A172 (cell line): ENCODE measurements at regions not wholly inside any gene's neighbourhood (a gene's known extent, or its start where the extent isn't known, plus 50 kb on each side); places are given as distances from the start of the nearest gene placed in this dataset.

ENCODE experiments used
- DNase-seq: peaks from one replicate; pipeline ENCODE4 v3.0.0-alpha.2; 2015; ENCODE audit warnings: low spot score

DNA sequence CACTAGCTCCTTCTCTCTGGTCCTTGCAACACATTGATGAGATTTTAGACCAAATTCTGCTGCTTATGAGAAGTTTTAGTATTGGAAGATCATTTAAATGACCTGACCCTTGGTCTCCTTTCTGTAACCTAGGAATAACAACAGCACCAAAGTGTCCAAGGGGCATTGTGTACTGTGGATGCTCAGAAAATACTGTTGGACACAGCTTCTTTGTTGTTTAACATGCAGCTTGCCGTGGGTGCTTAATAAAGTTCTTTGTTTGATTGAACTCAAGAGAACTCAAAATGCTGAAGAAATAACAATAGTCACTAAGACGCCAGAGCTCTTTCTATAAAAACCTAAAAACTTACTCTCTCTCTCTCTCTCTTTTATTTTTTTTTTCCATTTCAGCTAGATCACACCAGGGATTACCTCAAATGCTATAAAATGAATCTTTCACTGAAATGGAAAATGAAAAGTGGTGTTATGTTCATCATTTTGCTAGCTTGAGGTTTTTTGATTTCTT lies 548.9 kb upstream of the CDH8 start:
- DNase-seq, result no peak

DNA sequence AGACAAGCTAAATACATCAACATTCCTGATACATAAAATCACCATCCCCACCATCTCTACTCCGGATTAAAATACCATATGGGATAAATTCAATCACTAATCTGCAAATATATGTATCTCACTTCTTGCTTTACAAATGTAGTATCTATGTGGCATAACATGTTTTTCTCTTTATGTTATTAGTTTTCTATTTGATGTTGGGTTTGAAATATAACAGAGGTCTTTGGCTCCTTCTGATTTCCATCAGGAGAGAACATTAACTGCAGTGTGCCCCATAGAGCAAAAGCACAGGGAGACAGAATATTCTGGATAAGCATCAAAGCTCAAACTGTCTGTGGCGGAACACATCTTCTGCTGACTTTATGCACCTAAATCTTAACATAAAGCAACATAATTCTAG lies 547.2 kb upstream of the CDH8 start:
- no peak for DNase-seq

DNA sequence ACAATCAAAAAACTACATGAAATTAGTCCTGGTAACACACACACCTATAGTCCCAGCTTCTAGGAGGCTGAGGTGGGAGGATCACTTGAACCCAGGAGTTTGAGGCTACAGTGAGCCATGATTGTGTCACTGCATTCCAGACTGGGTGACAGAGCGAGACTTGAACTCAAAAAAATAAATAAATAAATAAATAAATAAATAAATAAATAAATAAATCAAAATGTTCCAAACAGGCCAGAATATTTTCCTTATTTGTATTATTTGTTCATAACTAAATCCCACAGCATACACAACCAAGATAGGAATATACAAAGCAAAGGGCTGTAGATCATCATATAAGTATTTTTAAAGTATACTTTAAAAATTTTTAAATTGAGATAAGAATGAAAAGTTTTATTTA lies 537.2 kb upstream of the CDH8 start:
- DNase-seq, result no peak

DNA sequence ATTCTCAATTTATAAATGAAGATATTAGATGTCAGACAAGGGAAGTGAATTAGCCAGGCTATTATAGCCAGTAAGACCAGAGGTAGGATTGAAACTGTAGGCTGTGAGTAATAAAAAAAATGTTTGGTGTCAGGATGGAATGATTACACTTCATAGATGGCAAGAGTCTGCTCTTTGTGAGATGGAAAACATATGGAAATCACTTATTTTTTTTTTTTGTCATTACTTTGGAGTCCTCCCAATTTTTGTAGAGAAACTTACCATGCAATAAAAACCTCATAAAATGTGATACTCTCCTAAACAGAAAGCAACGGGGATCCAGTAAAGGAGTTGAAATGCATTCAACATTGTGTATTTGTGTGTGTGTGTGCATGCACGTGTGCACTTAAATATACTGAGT lies 532.7 kb upstream of the CDH8 start:
- no peak for DNase-seq

DNA sequence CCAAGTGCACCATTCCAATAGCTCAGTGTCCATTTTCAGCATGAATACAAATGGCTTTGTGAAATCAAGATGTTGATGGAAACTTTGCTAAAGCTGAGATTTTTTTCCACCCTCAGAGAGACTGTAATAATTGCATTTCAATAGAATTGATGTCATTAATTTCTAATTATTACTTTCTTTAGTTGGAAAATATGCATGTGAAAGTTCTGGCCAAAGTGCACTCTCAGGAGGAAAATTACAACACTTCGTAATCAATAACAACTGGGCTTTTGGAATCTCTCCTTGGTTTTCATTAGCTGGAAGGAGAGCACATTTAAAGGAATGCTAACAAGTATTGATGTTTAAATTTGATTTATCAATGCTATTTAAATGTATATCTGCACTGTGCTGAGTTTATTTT lies 529.5 kb upstream of the CDH8 start:
- no peak for DNase-seq

DNA sequence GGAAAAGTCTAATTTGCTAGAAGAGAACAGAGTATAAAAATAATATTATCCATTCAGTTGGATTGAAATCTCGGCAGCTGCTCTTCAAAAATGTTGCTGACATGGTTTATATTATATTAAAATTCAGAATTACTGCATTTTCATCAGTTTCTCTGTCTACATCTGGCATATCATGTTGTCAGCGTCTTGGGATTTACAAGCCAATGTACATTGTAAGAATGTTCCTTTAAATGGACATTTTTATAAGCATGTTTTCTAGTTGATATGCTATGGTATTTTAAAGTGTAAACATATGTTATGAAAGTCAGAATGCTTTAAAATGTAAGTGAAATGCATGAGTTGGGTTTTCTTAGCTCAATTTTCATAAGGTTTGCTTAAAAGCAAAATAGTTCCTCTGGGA lies 528.1 kb upstream of the CDH8 start:
- DNase-seq, result no peak

DNA sequence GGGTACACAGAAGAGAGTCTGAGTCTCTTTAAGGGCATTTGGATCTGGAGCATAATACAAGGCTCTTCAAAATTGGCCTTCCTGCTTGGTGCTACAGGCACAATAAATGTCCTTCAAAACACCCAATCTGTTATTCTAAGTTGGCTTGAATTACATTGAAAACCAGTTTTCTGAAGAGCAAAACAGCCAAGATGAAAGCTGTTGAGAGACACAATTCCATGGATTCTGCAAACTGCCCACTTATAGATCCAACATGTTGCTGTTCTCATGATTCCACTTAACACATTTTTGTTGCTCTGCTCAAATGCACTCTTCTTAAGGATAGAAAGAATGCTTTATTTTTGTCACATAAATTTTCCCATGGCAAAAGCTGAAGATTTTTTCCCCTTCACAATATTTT lies 525.9 kb upstream of the CDH8 start:
- DNase-seq, result no peak

DNA sequence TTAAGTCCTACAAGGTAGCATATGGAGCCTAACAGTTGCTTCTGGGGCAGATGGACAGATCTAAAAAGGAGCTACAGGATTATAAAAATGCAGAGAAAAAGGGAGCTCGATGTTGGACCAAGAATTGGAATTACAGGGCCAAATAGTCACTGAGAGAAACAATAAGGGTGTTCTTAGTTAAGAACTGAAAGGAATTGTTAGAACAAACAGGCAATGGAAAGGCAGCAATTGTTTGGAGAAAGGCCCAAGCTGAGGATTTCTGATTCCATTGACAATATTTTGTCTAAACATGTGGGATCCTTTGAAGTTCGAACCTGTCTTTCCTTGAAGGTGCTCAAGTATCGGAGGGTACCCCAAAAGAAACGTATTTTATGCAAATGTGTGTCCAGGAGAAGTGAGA lies 513.6 kb upstream of the CDH8 start:
- no peak for DNase-seq

DNA sequence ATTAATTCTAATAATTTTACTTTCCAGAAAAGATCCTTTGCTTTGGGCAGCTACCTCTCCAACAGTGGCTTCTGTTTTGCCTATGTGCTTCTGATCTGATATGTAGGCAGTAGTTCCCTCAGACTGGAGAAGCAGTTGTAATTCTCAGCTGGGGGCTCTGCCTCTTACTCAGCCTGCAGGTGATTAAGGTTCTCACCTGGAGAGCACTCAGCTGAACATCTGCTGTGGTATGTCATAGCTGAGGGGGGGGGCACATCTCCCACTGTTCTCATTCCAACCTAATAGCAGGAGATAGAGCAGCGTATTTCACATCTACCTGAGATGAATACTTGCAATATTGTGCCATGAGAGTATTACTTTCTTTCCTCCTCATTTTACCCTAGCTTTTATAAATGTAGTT lies 511.9 kb upstream of the CDH8 start:
- no peak for DNase-seq

DNA sequence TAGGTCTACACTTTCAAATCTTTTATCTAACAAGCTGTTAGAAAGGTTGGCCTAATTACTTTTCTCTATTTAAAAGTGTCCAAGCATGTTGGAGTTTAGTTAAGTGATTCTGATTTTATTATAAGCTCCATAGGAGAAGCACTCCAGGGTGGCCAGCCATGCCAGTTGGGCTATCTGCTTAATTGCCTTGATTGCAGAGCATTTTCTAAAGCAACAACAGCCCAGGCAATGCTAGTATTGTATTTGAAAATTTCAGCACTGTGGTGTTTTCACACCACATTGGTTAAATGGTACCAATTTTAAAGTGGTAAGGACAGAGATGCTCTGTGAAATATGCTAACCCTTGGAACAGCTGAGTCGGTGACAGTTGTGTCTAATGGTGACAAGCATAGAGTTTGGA lies 510.5 kb upstream of the CDH8 start:
- no peak for DNase-seq

DNA sequence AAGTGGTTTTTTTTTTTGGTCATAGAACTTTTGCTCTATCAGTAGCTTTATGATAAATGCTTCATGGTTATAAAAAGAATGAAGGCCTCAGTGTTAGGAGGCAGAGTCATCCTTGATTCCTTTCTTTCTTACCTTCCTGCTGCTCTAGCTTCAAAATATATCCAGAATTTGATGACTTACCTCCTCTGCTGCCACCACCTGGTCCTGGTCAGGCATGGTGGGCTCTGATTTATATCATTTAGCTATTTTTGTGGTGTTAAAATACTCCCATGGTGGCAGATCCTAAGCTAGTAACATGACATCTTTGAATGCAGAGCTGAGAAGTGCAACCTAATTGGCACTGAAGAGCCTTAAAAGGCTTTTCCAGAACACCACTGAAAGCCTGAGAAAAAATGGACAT lies 508.8 kb upstream of the CDH8 start:
- no peak for DNase-seq

DNA sequence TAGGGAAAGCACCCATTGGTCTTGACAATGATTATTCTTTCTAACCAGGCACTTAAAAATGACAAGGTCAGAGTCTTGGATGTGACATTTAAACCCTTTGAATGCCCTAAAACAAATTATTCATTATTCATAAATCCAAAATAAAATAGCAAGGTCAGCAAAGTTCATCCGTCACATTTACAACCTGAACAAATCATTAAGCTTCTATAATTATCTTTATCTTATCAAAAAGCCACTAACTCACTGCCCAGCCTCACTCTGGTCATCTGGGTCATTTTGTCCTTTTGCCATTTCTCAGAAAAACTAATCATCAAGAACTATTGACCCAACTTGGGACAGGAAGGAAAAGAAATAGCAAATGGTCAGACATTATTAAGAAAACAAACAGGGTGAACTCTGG lies 507.3 kb upstream of the CDH8 start:
- no peak for DNase-seq

DNA sequence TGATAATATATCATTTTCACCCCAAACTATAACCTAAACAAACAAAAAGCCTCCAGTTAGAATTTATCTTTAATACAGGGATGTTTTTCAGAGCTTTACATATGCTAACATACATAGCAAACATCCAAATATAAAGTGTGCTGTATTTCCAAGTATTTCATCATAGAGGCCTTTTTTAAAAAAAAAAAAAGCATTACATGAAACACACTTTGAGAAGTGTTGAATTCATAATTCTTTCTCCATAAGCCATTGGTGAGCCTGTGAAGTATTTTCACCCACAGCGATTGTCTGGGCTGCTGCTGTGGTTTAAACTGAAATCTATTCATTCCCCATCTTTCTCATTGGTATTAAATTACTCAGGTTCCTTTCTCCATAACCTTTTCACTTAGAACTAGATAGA lies 503.4 kb upstream of the CDH8 start:
- no peak for DNase-seq

DNA sequence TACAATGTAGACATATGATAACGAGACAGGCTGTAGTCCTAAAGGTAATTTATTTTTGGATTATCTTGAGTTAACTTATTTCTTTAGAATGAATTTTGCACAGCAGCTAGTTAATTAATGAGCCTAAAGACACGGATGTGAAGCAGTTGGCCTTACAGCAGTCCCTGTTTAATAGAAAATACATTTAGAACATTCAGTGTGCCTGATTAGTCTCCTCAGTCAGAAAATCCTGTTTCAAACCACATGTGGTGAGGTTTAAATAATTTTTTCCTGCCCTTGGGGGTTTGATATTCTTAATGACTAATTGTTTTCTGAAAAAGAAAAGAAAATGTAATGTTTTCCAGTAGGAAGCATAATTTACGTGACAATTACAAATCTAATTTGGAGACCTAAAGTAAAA lies 494.2 kb upstream of the CDH8 start:
- no peak for DNase-seq

DNA sequence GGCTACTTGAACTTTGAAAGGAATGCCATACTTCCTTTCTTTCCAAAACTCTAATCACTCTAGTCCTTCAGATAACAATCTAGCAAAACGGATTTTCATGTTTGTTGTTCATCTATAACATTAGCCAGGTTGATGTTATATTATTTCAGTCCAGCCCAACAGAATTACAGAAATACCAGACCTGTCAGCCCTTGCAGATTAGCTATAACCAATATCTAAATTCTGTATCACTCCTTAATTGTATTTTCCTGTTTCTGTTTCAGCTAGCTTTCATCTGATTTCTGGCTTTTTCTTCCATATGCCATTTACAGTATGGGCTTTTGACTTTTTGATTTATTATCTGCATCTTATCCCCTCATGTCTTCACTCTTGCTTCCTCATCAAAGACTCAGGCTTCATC lies 479.8 kb upstream of the CDH8 start:
- no peak for DNase-seq

DNA sequence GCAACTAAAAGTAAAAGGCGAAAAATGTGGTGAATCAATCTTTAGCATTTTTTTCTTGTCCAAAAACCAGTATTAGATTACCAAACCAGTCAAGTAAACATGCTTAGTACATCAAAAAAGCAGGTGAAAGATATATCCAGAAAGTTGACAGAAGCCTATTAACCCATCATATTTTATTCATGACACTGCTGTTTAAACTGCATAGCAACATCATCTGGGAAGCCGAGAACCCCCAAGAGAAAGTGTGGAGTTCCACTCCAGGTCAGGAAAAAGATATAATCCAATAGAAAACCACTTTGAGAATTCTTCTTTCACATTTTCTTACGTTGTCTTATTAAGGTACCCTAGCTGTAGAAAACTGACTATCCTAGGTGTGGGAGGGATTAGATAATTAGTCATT lies 466.8 kb upstream of the CDH8 start:
- no peak for DNase-seq

DNA sequence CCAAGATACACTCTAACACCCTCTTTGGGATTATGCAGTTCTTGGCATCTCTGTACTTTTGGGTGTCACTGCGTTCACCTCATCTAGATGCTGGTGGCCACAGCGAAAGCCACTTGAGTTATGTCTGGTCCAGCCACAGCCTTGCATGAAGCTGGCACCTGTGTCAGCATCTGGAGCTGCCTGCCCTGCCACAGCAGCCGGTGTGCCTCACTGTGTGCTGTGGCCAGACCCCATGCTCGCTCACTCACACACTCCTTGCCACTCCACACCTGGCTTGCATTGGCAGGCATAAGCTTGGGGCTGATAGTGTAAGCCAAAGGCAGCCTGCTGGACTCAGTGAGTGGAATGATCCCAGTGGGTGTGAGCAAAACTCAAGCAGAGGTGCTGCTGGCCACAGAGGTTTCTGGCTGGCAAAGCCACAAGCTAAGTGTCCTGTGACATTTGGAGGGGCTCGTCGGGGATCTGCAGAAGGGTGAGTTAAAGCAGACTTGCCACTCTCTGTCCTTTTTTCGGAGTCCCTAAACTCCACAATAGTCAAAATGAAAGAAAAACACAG lies 442.7 kb upstream of the CDH8 start:
- DNase-seq, result no peak

DNA sequence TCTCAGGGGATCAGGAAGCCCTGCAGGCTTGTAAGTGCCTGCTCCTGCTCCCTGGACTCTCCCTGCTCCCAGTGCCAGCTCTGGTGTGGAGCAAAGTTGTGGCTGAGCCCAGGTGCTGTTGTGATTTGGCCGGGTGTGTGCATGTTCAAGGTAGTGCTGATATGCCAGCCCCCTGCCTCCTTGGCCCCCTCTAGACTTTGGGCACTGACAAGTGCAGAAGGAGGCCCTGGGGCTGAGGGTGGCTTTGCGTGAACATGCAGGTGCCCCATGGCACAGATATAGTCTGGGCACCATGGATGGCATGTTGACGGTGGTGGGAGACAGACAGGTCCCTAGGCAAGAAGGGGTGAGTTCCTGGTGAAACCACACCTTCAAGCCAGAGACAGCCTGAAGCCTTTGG lies 441.6 kb upstream of the CDH8 start:
- no peak for DNase-seq

DNA sequence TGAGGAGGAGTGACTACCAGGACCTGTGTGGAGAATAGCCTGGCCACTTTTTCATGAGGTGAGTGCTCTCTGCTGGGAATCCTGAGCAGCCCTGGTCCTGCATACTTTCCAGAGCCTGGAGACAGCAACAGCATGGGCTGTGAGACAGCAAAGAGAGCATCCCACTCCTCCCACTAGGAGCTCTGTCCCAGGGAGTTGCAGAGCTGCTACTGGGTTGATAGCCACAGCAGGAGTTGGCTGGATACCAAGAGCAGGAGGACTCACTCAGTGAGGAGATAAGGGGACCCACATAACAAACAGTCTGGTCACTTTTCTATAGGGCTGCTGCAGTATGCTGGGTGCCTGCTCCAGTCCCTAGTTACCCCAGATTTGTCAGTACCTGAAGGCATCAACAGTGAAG lies 439.3 kb upstream of the CDH8 start:
- DNase-seq, result no peak

DNA sequence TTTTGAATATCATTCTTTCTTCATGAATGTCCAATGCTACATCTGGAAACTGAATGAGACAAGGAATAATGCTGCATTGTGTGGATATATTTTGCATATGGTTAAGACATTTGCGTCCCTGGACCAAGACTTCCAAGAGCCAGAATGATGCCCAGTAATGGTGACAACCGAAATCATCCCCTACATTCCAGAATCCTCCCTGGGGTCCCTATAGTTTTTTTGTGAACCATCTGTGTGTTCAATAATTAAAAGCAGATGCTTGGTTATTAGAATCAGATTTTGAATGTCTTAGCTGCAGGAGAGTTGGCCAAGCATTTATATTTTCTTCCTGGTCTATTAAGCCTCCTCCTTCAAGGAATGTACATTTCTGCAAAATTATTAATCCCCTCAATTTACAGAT lies 426.7 kb upstream of the CDH8 start:
- no peak for DNase-seq

DNA sequence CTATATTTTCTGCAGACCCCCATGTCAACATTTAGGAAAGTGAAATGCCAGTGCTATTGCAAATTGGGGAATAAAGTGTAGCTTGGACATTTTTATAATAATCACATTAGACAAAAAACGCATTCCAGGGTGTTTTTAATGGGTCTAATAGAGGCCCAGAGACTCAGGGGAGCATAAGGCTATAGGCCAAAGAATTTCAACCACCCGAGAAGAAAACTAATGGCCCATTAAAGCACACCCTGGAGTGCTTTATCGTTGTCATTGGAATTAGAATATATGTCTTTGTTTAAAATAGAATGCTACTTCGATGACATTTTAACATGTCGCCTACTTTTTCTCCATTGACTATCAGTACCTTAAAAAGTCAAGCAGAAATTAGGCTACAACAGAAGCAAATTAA lies 414.1 kb upstream of the CDH8 start:
- no peak for DNase-seq

DNA sequence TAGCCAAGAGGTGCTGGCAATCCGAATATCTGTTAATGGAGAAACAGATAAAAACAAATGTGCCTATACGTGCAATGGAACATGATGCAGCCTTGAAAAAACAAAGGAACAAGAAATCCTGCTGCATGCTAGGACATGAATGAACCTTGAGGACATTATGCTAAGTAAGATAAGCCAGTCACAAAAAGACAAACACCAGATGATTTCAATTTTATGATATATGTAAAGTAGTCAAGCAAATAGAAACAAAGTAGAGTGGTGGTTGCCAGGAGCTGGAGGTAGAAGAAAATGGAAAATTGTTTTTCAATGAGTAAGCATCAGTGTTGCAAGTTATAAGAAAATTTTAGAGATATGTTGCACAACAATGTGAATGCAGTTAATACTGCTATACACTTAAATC lies 409.7 kb upstream of the CDH8 start:
- DNase-seq, result no peak

DNA sequence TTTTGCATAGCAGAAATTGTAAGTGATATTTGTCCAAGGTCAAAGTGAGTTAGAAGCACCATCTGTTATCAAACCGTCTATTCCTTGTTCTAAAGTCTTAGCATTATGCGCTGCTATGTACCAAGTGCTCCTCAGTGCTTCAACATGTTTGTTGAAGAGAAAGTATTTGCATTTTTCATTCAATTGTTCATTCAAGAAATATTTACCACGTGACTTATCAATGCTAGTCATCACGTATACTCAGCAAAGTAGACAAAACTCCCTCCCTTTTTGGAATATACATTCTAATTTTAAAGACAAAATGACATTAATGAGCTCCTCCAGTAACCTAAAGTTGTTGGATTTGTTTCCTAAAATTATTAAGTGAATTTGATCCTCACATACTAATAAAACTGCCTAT lies 388.0 kb upstream of the CDH8 start:
- DNase-seq, result no peak

DNA sequence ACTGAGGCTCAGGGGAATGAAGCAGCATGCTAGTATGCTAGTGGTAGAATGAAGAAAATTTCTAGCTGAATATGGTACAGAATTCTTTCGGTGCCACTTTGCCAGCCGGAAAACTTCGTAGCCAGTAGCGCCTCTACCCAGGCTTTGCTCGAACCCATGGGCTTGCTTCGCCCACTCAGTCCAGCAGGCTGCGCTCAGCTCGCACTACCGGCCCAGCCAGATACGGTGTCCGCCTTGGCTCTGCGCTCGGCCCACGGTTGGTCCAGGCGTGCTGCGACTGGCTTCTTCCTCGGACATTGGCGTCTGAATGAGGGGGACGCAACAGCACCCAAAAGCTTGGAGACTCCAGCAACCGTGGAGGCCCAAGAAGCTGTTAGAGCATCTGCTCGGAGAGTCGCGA lies 372.5 kb upstream of the CDH8 start:
- no peak for DNase-seq

DNA sequence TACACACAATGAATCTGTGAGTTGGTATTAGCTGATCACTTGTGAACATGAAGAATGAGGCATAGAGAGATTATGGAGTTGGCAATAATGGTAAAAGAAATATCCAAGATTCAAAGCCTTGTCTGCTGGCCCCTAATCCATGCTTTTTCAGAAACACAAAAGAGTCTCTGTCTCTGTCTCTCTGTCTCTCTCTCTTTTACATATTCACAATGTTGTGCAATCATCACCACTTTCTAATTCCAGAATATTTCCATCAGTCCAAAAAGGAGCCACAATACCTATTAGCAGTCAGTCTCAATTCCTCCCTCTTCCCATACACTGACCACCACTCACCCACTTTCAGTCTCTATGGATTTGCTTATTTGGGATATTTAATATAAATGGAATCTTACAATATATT lies 370.1 kb upstream of the CDH8 start:
- no peak for DNase-seq
